C4-2B (cell line): ENCODE measurements at regions not wholly inside any gene's neighbourhood (a gene's known extent, or its start where the extent isn't known, plus 50 kb on each side); places are given as distances from the start of the nearest gene placed in this dataset.

Source experiments
- H3K27ac ChIP-seq: fragments of 450-650 bp; 2 replicates; pipeline ENCODE4 v1.5.1; 2017
- ZFX ChIP-seq: fragments of 450-650 bp; IDR thresholded peaks from 2 replicates; pipeline ENCODE4 v1.6.1; 2017
- TF ChIP-seq, protein P1 (sequence below): fragments of 450-650 bp; conservative IDR thresholded peaks from 2 replicates; pipeline ENCODE4 v1.5.1; 2017; ENCODE audit warnings: mild to moderate bottlenecking

DNA sequence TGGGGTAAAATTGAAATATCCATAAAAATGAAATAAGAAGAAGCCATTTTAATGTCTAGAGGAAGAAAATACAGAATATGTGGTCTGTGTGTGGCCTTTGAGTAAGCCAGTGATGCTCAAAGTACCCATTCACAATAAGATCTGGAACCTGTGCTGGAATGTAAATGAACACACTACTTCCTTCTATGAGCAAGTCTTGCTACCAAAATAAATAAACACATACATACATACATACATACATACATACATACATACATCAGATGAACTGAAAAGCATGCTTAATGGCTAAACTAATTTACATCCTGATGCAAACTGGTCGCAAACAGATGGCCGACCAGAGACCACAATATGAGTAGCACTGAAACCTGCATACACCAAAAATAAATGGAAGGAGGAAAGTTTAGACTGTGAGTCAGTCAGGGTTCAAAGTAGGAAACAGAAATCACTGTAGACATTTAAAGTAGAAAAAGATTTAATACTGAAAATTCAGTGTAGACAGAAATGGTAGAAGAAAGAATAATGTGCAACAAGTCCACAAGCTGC, 317.6 kb downstream of the CAAP1 start:
- H3K27ac ChIP-seq, result no peak overlapping the region
- no peak for TF ChIP-seq ZFX
- TF ChIP-seq, protein P1, sequence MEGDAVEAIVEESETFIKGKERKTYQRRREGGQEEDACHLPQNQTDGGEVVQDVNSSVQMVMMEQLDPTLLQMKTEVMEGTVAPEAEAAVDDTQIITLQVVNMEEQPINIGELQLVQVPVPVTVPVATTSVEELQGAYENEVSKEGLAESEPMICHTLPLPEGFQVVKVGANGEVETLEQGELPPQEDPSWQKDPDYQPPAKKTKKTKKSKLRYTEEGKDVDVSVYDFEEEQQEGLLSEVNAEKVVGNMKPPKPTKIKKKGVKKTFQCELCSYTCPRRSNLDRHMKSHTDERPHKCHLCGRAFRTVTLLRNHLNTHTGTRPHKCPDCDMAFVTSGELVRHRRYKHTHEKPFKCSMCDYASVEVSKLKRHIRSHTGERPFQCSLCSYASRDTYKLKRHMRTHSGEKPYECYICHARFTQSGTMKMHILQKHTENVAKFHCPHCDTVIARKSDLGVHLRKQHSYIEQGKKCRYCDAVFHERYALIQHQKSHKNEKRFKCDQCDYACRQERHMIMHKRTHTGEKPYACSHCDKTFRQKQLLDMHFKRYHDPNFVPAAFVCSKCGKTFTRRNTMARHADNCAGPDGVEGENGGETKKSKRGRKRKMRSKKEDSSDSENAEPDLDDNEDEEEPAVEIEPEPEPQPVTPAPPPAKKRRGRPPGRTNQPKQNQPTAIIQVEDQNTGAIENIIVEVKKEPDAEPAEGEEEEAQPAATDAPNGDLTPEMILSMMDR, result no peak

DNA sequence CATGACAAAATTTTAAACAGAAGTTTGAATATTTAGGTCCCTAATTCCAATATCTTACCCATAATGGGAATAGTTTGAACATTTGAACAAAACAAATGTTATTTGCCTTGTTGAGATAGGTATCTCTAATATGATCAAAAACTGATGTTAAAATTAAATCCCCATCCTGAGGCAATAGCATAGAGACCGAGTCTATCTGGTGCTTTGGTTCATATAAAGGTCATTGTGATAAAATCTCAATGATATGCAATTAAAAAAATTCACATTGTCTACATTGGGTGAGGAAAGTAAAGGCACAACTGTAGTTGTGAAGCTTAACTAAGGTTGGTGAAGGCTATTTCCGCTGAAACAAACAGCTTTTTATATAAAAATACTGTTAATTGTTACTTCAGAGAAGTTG, 318.3 kb downstream of the CAAP1 start:
- no peak for TF ChIP-seq ZFX
- TF ChIP-seq, protein P1, result no peak
- H3K27ac ChIP-seq, result no peak overlapping the region

DNA sequence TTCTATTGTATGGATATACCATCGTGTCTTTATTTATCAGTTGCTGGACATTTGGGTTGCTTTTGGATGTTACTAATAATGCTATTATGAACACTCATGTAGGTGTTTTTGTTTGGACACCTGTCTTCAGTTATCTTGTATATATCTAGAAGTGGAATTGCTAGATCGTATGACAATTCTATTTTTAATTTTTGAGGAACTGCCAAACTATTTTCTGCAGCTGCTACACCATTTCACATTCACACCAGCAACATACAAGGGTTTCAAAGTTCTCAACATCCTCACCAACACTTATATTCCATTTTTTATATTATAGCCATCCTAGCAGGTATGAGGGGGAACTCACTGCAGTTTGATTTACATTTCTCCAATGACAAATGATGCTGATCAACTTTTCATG, 324.6 kb downstream of the CAAP1 start:
- H3K27ac ChIP-seq, result no peak overlapping the region
- TF ChIP-seq, protein P1, result no peak
- no peak for TF ChIP-seq ZFX

DNA sequence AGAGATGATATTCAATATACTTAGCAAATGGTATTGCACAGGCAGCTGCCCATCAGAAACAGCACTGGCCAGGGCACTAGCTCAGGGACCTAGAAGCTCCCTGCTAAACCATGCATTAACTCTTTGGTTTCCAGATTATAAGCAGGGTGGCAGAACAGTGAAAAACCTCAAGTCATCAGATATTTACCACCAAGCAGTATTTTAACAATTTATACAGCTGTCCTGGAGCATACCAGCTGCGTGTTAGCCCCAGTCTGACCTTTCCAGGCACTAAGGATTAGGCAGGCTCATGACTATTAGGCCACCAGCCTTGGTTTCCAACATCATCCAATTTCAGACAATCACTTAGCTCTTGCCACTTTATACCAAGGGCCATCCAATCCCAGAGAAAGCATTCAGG, 326.5 kb downstream of the CAAP1 start:
- TF ChIP-seq ZFX, result no peak
- TF ChIP-seq, protein P1, result no peak

DNA sequence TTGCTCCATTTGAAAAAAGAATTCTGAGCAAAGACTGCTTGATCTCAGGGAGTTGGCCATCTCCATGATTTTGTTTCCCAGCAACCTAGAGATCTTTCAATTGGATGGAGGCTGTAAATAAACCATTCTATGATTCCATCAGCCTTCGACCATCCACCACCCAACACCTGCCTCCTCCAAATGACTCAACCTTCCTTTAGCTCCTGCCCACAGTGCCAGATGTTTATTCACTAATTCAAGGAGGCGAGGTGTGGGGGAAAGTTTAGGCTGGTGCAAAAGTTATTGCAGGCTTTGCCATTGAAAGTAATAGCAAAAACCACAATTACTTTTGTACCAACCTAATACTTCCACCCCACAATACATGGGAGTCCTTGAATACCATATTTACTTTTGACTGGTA, 327.5 kb downstream of the CAAP1 start:
- TF ChIP-seq ZFX, result no peak
- TF ChIP-seq, protein P1, result no peak
- no peak overlapping the region for H3K27ac ChIP-seq

More for the DNA sequence above, 326.5 kb downstream of the CAAP1 start:
- no peak overlapping the region for H3K27ac ChIP-seq

DNA sequence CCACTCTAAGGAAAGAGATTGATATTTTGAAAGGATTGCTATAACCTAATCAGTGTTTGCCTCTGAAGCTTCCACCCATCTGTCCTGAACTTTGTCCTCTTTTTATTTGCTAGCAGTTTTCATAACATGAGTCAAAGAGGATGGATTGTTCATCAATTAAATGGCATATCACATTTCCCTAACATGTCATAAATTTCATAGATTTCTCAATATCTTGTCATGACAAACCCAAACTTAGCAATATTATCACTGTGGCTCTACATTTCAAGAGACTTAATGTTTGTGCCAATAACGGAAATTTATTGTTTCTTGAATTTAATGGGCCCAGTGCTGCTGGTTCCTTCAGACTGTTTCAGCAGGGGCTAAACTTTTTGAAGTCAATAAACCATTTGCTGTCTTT, 330.3 kb downstream of the CAAP1 start:
- H3K27ac ChIP-seq, result no peak overlapping the region
- TF ChIP-seq, protein P1, result no peak
- TF ChIP-seq ZFX, result no peak

DNA sequence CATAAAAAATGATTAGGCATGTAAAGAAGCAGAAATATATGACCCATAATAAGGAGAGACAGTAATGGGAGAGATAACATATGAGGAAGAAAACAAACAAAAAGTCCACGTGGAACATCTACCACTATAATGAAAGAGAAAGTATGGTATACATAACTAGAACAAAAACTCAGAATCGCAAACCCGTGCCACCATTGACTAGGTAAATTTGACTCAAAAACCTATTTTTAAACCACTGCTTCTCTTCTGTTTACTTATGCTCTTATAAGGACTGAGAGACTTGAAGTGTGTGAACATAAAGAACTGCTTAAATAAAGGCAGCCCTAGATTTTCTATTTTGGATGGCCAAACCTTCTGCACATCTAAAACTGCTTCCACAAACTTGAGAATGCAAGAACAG, 330.7 kb downstream of the CAAP1 start:
- TF ChIP-seq, protein P1, result no peak
- no peak for TF ChIP-seq ZFX

More for the DNA sequence above, 330.7 kb downstream of the CAAP1 start:
- no peak overlapping the region for H3K27ac ChIP-seq
